COR-L47 (cell line): ENCODE measurements at regions not wholly inside any gene's neighbourhood (a gene's known extent, or its start where the extent isn't known, plus 50 kb on each side); places are given as distances from the start of the nearest gene placed in this dataset.
"Not testable (repeated sequence)": the region's sequence is repeated elsewhere in the genome, so short reads cannot be mapped to it uniquely, and the experiment has no call there.

Source experiments
- DNase-seq: peaks from one replicate; lab custom pipeline; 2025; lab: John Stamatoyannopoulos, UW

GRCh38 chr5:37909610-37910266 lies 69.9 kb upstream of the GDNF start:
- not testable (repeated sequence) for DNase-seq

- no peak for DNase-seq
Observed at GRCh38 chr5:37906416-37906815, 66.6 kb upstream of the GDNF start.

- DNase-seq, result no peak
Observed at GRCh38 chr5:37905230-37905629, 65.4 kb upstream of the GDNF start.

GRCh38 chr5:37902323-37902722 lies 62.5 kb upstream of the GDNF start:
- no peak for DNase-seq

- DNase-seq, result peak; percentile 13
Observed at GRCh38 chr5:37900692-37901091, 60.9 kb upstream of the GDNF start.

- DNase-seq, result no peak
Observed at GRCh38 chr5:37899037-37899436, 59.2 kb upstream of the GDNF start.

- DNase-seq, result no peak
Observed at GRCh38 chr5:37896159-37896558, 56.3 kb upstream of the GDNF start.

GRCh38 chr5:37893434-37894134 lies 53.7 kb upstream of the GDNF start:
- no peak for DNase-seq

GRCh38 chr5:37892586-37892985 lies 52.7 kb upstream of the GDNF start:
- no peak for DNase-seq

- no peak for DNase-seq
Observed at GRCh38 chr5:37891832-37892231, 52.0 kb upstream of the GDNF start.

GRCh38 chr5:37889612-37890317 lies 49.9 kb upstream of the GDNF start:
- DNase-seq, result no peak
